Naive thymus-derived CD4-positive, alpha-beta T cell (primary cell): ENCODE measurements at regions not wholly inside any gene's neighbourhood (a gene's known extent, or its start where the extent isn't known, plus 50 kb on each side); places are given as distances from the start of the nearest gene placed in this dataset.

ENCODE experiments used
- ATAC-seq: fragments of 150-1000 bp; cut with Tn5 transposase; 2 replicates; pipeline ENCODE4 v1.10.0; 2021; ENCODE audit warnings: mild to moderate bottlenecking, moderate library complexity
- CTCF ChIA-PET: fragments of 350-600 bp; sonication (Branson Sonifier 250); formaldehyde crosslinking; loops from one replicate; lab custom pipeline; 2021; ENCODE audit warnings: antibody characterized with exemption; lab: Charles Lee
- POLR2A ChIA-PET: fragments of 350-600 bp; sonication (Branson Sonifier 250); formaldehyde crosslinking; loops from one replicate; lab custom pipeline; 2021; ENCODE audit warnings: antibody characterized with exemption, inconsistent platforms; lab: Charles Lee
- DNase-seq, 9 donors: peaks; one replicate each; pipeline versions ENCODE4 v3.0.0 to v3.0.0-alpha.2; 2020 to 2022; ENCODE audit warnings: mixed read lengths in 1 of 9
- H3K27ac ChIP-seq: one replicate; pipeline ENCODE4 v1.7.0; 2013; ENCODE audit warnings: mild to moderate bottlenecking, low read depth, low read length, moderate library complexity
- H3K27me3 ChIP-seq, 2 donors: one replicate each; pipeline ENCODE4 v1.7.0; 2013; ENCODE audit warnings: low read length in 2 of 2, mild to moderate bottlenecking in 2 of 2, moderate library complexity in 2 of 2; ENCODE audit not compliant: control insufficient read depth in 2 of 2, insufficient read depth in 2 of 2
- H3K36me3 ChIP-seq, 3 experiments: 1 replicate in 2 of 3; 2 replicates in 1 of 3; pipeline ENCODE4 v1.7.0; 2013; ENCODE audit warnings: low read length in 3 of 3, mild to moderate bottlenecking in 3 of 3, moderate library complexity in 1 of 3; ENCODE audit not compliant: insufficient read depth in 3 of 3, control insufficient read depth in 2 of 3
- H3K4me1 ChIP-seq, 2 donors: one replicate each; pipeline ENCODE4 v1.7.0; 2013; ENCODE audit warnings: low read length in 2 of 2, mild to moderate bottlenecking in 2 of 2, moderate library complexity in 1 of 2; ENCODE audit not compliant: control insufficient read depth in 2 of 2, insufficient read depth in 2 of 2
- H3K4me3 ChIP-seq: 2 replicates; pipeline ENCODE4 v1.7.0; 2013; ENCODE audit warnings: mild to moderate bottlenecking, low read length
- H3K9me3 ChIP-seq, 3 experiments: 1 replicate in 2 of 3; 2 replicates in 1 of 3; pipeline ENCODE4 v1.7.0; 2013; ENCODE audit warnings: low read length in 3 of 3; ENCODE audit not compliant: control insufficient read depth in 2 of 3
- H3K27ac Mint-ChIP-seq, 9 donors: one replicate each; pipeline ENCODE4 v1.8.0; 2020 to 2022; ENCODE audit warnings: mixed read lengths in 9 of 9, mild to moderate bottlenecking in 8 of 9, moderate library complexity in 5 of 9, inconsistent platforms in 2 of 9
- H3K27me3 Mint-ChIP-seq, 5 donors: one replicate each; pipeline ENCODE4 v1.8.0; 2021 to 2022; ENCODE audit warnings: mixed read lengths in 5 of 5, mild to moderate bottlenecking in 1 of 5
- H3K36me3 Mint-ChIP-seq, 5 donors: one replicate each; pipeline ENCODE4 v1.8.0; 2020 to 2022; ENCODE audit warnings: mixed read lengths in 5 of 5, mild to moderate bottlenecking in 3 of 5, inconsistent platforms in 1 of 5
- H3K4me1 Mint-ChIP-seq, 7 donors: one replicate each; pipeline ENCODE4 v1.8.0; 2020 to 2022; ENCODE audit warnings: mixed read lengths in 7 of 7, mild to moderate bottlenecking in 3 of 7, inconsistent platforms in 1 of 7
- H3K4me3 Mint-ChIP-seq, 10 donors: one replicate each; pipeline ENCODE4 v1.8.0; 2020 to 2022; ENCODE audit warnings: mild to moderate bottlenecking in 10 of 10, mixed read lengths in 10 of 10, moderate library complexity in 6 of 10, inconsistent platforms in 2 of 10
- H3K9me3 Mint-ChIP-seq, 11 donors: one replicate each; pipeline ENCODE4 v1.8.0; 2020 to 2022; ENCODE audit warnings: mixed read lengths in 11 of 11, mild to moderate bottlenecking in 4 of 11, inconsistent platforms in 1 of 11, moderate library complexity in 1 of 11
- intact Hi-C, 2 donors: fragments of 100-400 bp; cut with micrococcal nuclease; formaldehyde crosslinking; loops; one replicate each; pipeline ENCODE4 v1.15.1; 2023

GRCh38 chr3:76035117-76035516 is 249.8 kb upstream of the ZNF717 start:
- Histone ChIP-seq H3K9me3 (peaks cover 0 to 4% (median 0%) of the 10 kb centered on the region in 3 experiments), H3K36me3 (no peaks in the 10 kb centered on the region), H3K4me1 (no peaks in the 10 kb centered on the region), H3K27me3 (no peaks in the 10 kb centered on the region), H3K4me3 (no peak overlapping the region), H3K27ac (no peak overlapping the region)
- ChIA-PET CTCF (no interaction called here), POLR2A (no interaction called here)
- DNase-seq (no peak), ATAC-seq (no peak)
- H3K36me3 Mint-ChIP-seq, result peaks cover 0 to 8% (median 0%) of the 10 kb centered on the region in 5 donors
- no peak overlapping the region for H3K27ac Mint-ChIP-seq
- no peaks in the 10 kb centered on the region for H3K4me1 Mint-ChIP-seq
- intact Hi-C loops, result no loop called here
- peaks cover 0 to 26% (median 11%) of the 10 kb centered on the region in 11 donors for H3K9me3 Mint-ChIP-seq
- no peaks in the 10 kb centered on the region for H3K27me3 Mint-ChIP-seq
- H3K4me3 Mint-ChIP-seq, result no peak overlapping the region

- Histone ChIP-seq H3K4me3 (no peak overlapping the region), H3K36me3 (no peaks in the 10 kb centered on the region), H3K4me1 (no peaks in the 10 kb centered on the region), H3K27ac (no peak overlapping the region), H3K27me3 (no peaks in the 10 kb centered on the region), H3K9me3 (peaks cover 0 to under 1% (median 0%) of the 10 kb centered on the region in 3 experiments)
- Mint-ChIP-seq H3K4me3 (no peak overlapping the region), H3K36me3 (no peaks in the 10 kb centered on the region), H3K27ac (no peak overlapping the region), H3K9me3 (peaks cover 0 to 19% (median 5%) of the 10 kb centered on the region in 11 donors), H3K27me3 (no peaks in the 10 kb centered on the region), H3K4me1 (no peaks in the 10 kb centered on the region)
- DNase-seq (no peak), ATAC-seq (no peak)
- intact Hi-C loops, result no loop called here
- POLR2A ChIA-PET, result no interaction called here
- CTCF ChIA-PET, result no interaction called here
These were observed 253.6 kb upstream of the ZNF717 start for GRCh38 chr3:76038949-76039348.

GRCh38 chr3:76039431-76039830 is 254.1 kb upstream of the ZNF717 start:
- Mint-ChIP-seq H3K4me3 (no peak overlapping the region), H3K36me3 (no peaks in the 10 kb centered on the region), H3K4me1 (no peaks in the 10 kb centered on the region), H3K27me3 (no peaks in the 10 kb centered on the region), H3K27ac (no peak overlapping the region), H3K9me3 (peaks cover 0 to 16% (median 5%) of the 10 kb centered on the region in 11 donors)
- Histone ChIP-seq H3K27ac (no peak overlapping the region), H3K27me3 (no peaks in the 10 kb centered on the region), H3K4me3 (no peak overlapping the region), H3K9me3 (no peaks in the 10 kb centered on the region), H3K36me3 (no peaks in the 10 kb centered on the region), H3K4me1 (no peaks in the 10 kb centered on the region)
- no peak for ATAC-seq
- no peak for DNase-seq
- CTCF ChIA-PET, result no interaction called here
- POLR2A ChIA-PET, result no interaction called here
- intact Hi-C loops, result no loop called here

GRCh38 chr3:76040946-76041345 is 255.6 kb upstream of the ZNF717 start:
- H3K27ac ChIP-seq, result no peak overlapping the region
- POLR2A ChIA-PET, result no interaction called here
- Mint-ChIP-seq H3K4me3 (no peak overlapping the region), H3K36me3 (no peaks in the 10 kb centered on the region), H3K4me1 (no peaks in the 10 kb centered on the region), H3K9me3 (peaks cover 0 to 11% (median 3%) of the 10 kb centered on the region in 11 donors), H3K27ac (no peak overlapping the region), H3K27me3 (no peaks in the 10 kb centered on the region)
- no peaks in the 10 kb centered on the region for H3K9me3 ChIP-seq
- no peaks in the 10 kb centered on the region for H3K36me3 ChIP-seq
- H3K4me3 ChIP-seq, result no peak overlapping the region
- intact Hi-C loops, result no loop called here
- no peaks in the 10 kb centered on the region for H3K27me3 ChIP-seq
- ATAC-seq (no peak), DNase-seq (no peak)
- CTCF ChIA-PET, result no interaction called here
- H3K4me1 ChIP-seq, result no peaks in the 10 kb centered on the region

GRCh38 chr3:76043746-76044145 is 258.4 kb upstream of the ZNF717 start:
- no peak overlapping the region for H3K27ac Mint-ChIP-seq
- intact Hi-C loops, result no loop called here
- ATAC-seq (no peak), DNase-seq (no peak)
- ChIA-PET CTCF (no interaction called here), POLR2A (no interaction called here)
- no peaks in the 10 kb centered on the region for H3K36me3 Mint-ChIP-seq
- H3K9me3 ChIP-seq, result no peaks in the 10 kb centered on the region
- no peaks in the 10 kb centered on the region for H3K4me1 Mint-ChIP-seq
- peaks cover 0 to 11% (median 3%) of the 10 kb centered on the region in 11 donors for H3K9me3 Mint-ChIP-seq
- no peaks in the 10 kb centered on the region for H3K36me3 ChIP-seq
- H3K4me3 ChIP-seq, result no peak overlapping the region
- H3K27me3 Mint-ChIP-seq, result no peaks in the 10 kb centered on the region
- no peaks in the 10 kb centered on the region for H3K27me3 ChIP-seq
- H3K4me3 Mint-ChIP-seq, result no peak overlapping the region
- no peak overlapping the region for H3K27ac ChIP-seq
- H3K4me1 ChIP-seq, result no peaks in the 10 kb centered on the region

- no peak for ATAC-seq
- Mint-ChIP-seq H3K4me1 (no peaks in the 10 kb centered on the region), H3K4me3 (no peak overlapping the region), H3K27me3 (no peaks in the 10 kb centered on the region), H3K27ac (no peak overlapping the region), H3K36me3 (no peaks in the 10 kb centered on the region), H3K9me3 (peaks cover 0 to 11% (median 3%) of the 10 kb centered on the region in 11 donors)
- no peak for DNase-seq
- Histone ChIP-seq H3K36me3 (no peaks in the 10 kb centered on the region), H3K27me3 (no peaks in the 10 kb centered on the region), H3K4me1 (no peaks in the 10 kb centered on the region), H3K9me3 (no peaks in the 10 kb centered on the region), H3K4me3 (no peak overlapping the region), H3K27ac (no peak overlapping the region)
- intact Hi-C loops, result no loop called here
- ChIA-PET POLR2A (interaction anchor here (0.7 kb wide), 1 partner anchor 81 kb away, joined by 4 read pairs; no protein-coding TSS in a partner anchor), CTCF (no interaction called here)
These were observed 259.6 kb upstream of the ZNF717 start for GRCh38 chr3:76044601-76045600.

GRCh38 chr3:76047368-76047767 is 262.0 kb upstream of the ZNF717 start:
- POLR2A ChIA-PET, result no interaction called here
- intact Hi-C loops, result no loop called here
- H3K9me3 ChIP-seq, result no peaks in the 10 kb centered on the region
- no peaks in the 10 kb centered on the region for H3K27me3 ChIP-seq
- CTCF ChIA-PET, result no interaction called here
- no peaks in the 10 kb centered on the region for H3K4me1 ChIP-seq
- Mint-ChIP-seq H3K36me3 (no peaks in the 10 kb centered on the region), H3K4me1 (no peaks in the 10 kb centered on the region), H3K9me3 (peaks cover 0 to 13% (median 4%) of the 10 kb centered on the region in 11 donors), H3K27me3 (no peaks in the 10 kb centered on the region), H3K4me3 (no peak overlapping the region), H3K27ac (no peak overlapping the region)
- DNase-seq (no peak), ATAC-seq (no peak)
- no peak overlapping the region for H3K4me3 ChIP-seq
- no peak overlapping the region for H3K27ac ChIP-seq
- H3K36me3 ChIP-seq, result no peaks in the 10 kb centered on the region
